GM19351 (cell line): ENCODE measurements at regions not wholly inside any gene's neighbourhood (a gene's known extent, or its start where the extent isn't known, plus 50 kb on each side); places are given as distances from the start of the nearest gene placed in this dataset.

Experiments used
- ATAC-seq: cut with Tn5 transposase; IDR thresholded peaks from one replicate; pipeline ENCODE4 v1.9.1; 2021; ENCODE audit warnings: mild to moderate bottlenecking, moderate library complexity; ENCODE audit not compliant: unreplicated experiment

- no peak for ATAC-seq
Observed at GRCh38 chr10:69738858-69739435, 62.8 kb upstream of the COL13A1 start.

- ATAC-seq = no peak
Observed at GRCh38 chr10:69739634-69740033, 62.1 kb upstream of the COL13A1 start.

- ATAC-seq = no peak
Observed at GRCh38 chr10:69740126-69740525, 61.6 kb upstream of the COL13A1 start.

- ATAC-seq = no peak
Observed at GRCh38 chr10:69741252-69741651, 60.5 kb upstream of the COL13A1 start.

GRCh38 chr10:69741671-69742355, 59.9 kb upstream of the COL13A1 start:
- ATAC-seq = no peak

- no peak for ATAC-seq
Observed at GRCh38 chr10:69742356-69742695, 59.4 kb upstream of the COL13A1 start.

GRCh38 chr10:69742928-69743602, 58.6 kb upstream of the COL13A1 start:
- no peak for ATAC-seq

GRCh38 chr10:69744971-69745370, 56.7 kb upstream of the COL13A1 start:
- ATAC-seq = no peak

- peak; percentile 75 for ATAC-seq
Observed at GRCh38 chr10:69745698-69746097, 56.0 kb upstream of the COL13A1 start.

GRCh38 chr10:69747179-69747578, 54.5 kb upstream of the COL13A1 start:
- no peak for ATAC-seq

- no peak for ATAC-seq
Observed at GRCh38 chr10:69748621-69749020, 53.1 kb upstream of the COL13A1 start.

- ATAC-seq = no peak
Observed at GRCh38 chr10:69749178-69750010, 52.3 kb upstream of the COL13A1 start.

GRCh38 chr10:69750011-69750373, 51.7 kb upstream of the COL13A1 start:
- ATAC-seq = no peak

GRCh38 chr10:69750725-69751124, 51.0 kb upstream of the COL13A1 start:
- ATAC-seq = no peak

GRCh38 chr10:69751214-69751613, 50.5 kb upstream of the COL13A1 start:
- no peak for ATAC-seq
